ENCODE measurements at regions not wholly inside any gene's neighbourhood (a gene's known extent, or its start where the extent isn't known, plus 50 kb on each side); places are given as distances from the start of the nearest gene placed in this dataset.
A peak's percentile ranks its signal among the peaks of the same experiment; 100 is the strongest.

GRCh38 chr1:48127735-48128685, 94.5 kb upstream of the SLC5A9 start:
- H3K79me2 ChIP-seq (ENCODE audit: control insufficient read depth, insufficient read depth, low read length), result no peaks in the 10 kb centered on the region
- H4K20me1 ChIP-seq (replicated peaks; ENCODE audit: control insufficient read depth, insufficient read depth, low read length), result no peaks in the 10 kb centered on the region
- no peak overlapping the region for H2AFZ ChIP-seq (ENCODE audit: low read depth, low read length)
- WGBS (ENCODE audit: insufficient coverage, low coverage, missing lambda C conversion rate), result 0% methylated on average over 5 of the region's 5 CpGs
- intact Hi-C loops (cut with micrococcal nuclease), result no loop called here
- H3K4me1 ChIP-seq (replicated peaks in 1 of 2; ENCODE audit: control insufficient read depth in 2 of 2, insufficient read depth in 2 of 2, low read length in 2 of 2), result no peaks in the 10 kb centered on the region
- in situ Hi-C loops (cut with MboI), result no loop called here
- H3K36me3 ChIP-seq (ENCODE audit: control insufficient read depth, insufficient read depth, low read length), result no peaks in the 10 kb centered on the region
- H3K9me3 ChIP-seq (replicated peaks; ENCODE audit: control insufficient read depth, insufficient read depth, low read depth, low read length), result no peaks in the 10 kb centered on the region
- H3K4me3 ChIP-seq, result no peak overlapping the region
- no peak for ATAC-seq
- no peak for FAIRE-seq
- no peak overlapping the region for H3K27ac ChIP-seq (ENCODE audit: extremely low read depth, low read depth, low read length)
- TF ChIP-seq MAFF (IDR thresholded peaks at IDR 0.05; ENCODE audit: low read length) (peak; percentile 78), CREB1 (IDR thresholded peaks at IDR 0.05) (no peak), CREB1 (CRISPR knock-in tag; IDR thresholded peaks at IDR 0.05) (no peak), FOS (IDR thresholded peaks at IDR 0.05; ENCODE audit: extremely low read depth, insufficient read length) (no peak), C11orf30 (IDR thresholded peaks at IDR 0.05; ENCODE audit: low read depth) (peak; percentile 68), SIX5 (IDR thresholded peaks at IDR 0.05; ENCODE audit: borderline replicate concordance in 1 of 2, insufficient read depth in 1 of 2, low read depth in 1 of 2, low read length in 2 of 2) (no peak), NCOA1 (IDR thresholded peaks at IDR 0.05; ENCODE audit: low read depth) (no peak), TEAD2 (tag; IDR thresholded peaks at IDR 0.05) (no peak), RBM15 (IDR thresholded peaks at IDR 0.05; ENCODE audit: insufficient read depth, low read length) (no peak), MAFG (tag; conservative IDR thresholded peaks at IDR 0.05) (peak; percentile 60), MAFK (IDR thresholded peaks at IDR 0.05; ENCODE audit: low read length) (peak; percentile 76), ZNF316 (IDR thresholded peaks at IDR 0.05) (peak; percentile 86), POLR2AphosphoS5 (IDR thresholded peaks at IDR 0.05; ENCODE audit: control insufficient read depth, insufficient read depth, low read depth, low read length) (no peak)
- no peak for DNase-seq (ENCODE audit: extremely low read depth in 1 of 4, low spot score in 3 of 4)
- H3K9ac ChIP-seq (ENCODE audit: insufficient read depth in 1 of 2, low read depth in 2 of 2, low read length in 2 of 2), result no peak overlapping the region
- POLR2A ChIA-PET, result no interaction called here
- BruUV-seq (replicated peaks), result no TSS peak
- CTCF ChIA-PET (ENCODE audit: low intra/inter-chr PET ratio), result no interaction called here
- H3K27me3 ChIP-seq (ENCODE audit: control insufficient read depth in 2 of 2, insufficient read depth in 2 of 2, low read length in 2 of 2), result no peaks in the 10 kb centered on the region
- no peak overlapping the region for H3K4me2 ChIP-seq (ENCODE audit: insufficient read depth, low read length)
- H3K9me1 ChIP-seq (ENCODE audit: control insufficient read depth, insufficient read depth, low read length), result no peaks in the 10 kb centered on the region

Measured in K562 (cell line).